Activated naive CD4-positive, alpha-beta T cell treated with anti-CD3 and anti-CD28 coated beads, Interleukin-2, amount 10 ng/mL, durations not matched to agents 7 days and 5 days (primary cell): ENCODE measurements at regions not wholly inside any gene's neighbourhood (a gene's known extent, or its start where the extent isn't known, plus 50 kb on each side); places are given as distances from the start of the nearest gene placed in this dataset.

Experiments used
- CTCF ChIA-PET: fragments of 350-600 bp; sonication (Branson Sonifier 250); formaldehyde crosslinking; loops from one replicate; lab custom pipeline; 2021; ENCODE audit warnings: antibody characterized with exemption; lab: Charles Lee
- DNase-seq: peaks from one replicate; pipeline ENCODE4 v3.0.0-alpha.2; 2020
- H3K27ac Mint-ChIP-seq: one replicate; pipeline ENCODE4 v1.8.0; 2021; ENCODE audit warnings: mild to moderate bottlenecking, moderate library complexity, mixed read lengths
- H3K27me3 Mint-ChIP-seq: one replicate; pipeline ENCODE4 v1.8.0; 2021; ENCODE audit warnings: mild to moderate bottlenecking, mixed read lengths
- H3K36me3 Mint-ChIP-seq: one replicate; pipeline ENCODE4 v1.8.0; 2021; ENCODE audit warnings: mixed read lengths
- H3K4me1 Mint-ChIP-seq: one replicate; pipeline ENCODE4 v1.8.0; 2021; ENCODE audit warnings: mixed read lengths
- H3K4me3 Mint-ChIP-seq: one replicate; pipeline ENCODE4 v1.8.0; 2021; ENCODE audit warnings: mild to moderate bottlenecking, moderate library complexity, mixed read lengths
- H3K9me3 Mint-ChIP-seq: one replicate; pipeline ENCODE4 v1.8.0; 2021; ENCODE audit warnings: mixed read lengths

DNA sequence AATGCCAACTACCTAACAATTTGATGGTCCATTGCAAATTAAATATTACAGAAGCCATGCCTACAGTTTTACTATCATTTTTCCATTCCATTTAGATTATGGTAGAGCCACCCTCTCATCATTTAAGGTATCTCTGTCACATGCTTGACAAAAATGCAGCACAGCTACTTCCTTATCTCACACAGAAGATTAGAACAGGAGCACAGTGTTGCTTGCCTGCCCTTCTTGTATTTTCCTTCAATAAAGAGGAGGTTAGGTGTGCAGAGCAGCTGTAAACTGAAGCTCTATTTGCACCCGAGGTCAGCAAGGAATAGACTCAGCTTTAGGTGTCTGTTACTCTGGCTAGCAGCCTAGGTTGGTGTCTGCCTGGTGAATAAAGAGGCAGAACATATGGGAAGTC is 51.5 kb upstream of the ATP10B start:
- H3K27ac Mint-ChIP-seq: no peak overlapping the region
- H3K36me3 Mint-ChIP-seq: no peaks in the 10 kb centered on the region
- no peak for DNase-seq
- no peaks in the 10 kb centered on the region for H3K9me3 Mint-ChIP-seq
- H3K4me3 Mint-ChIP-seq: no peak overlapping the region
- CTCF ChIA-PET: no interaction called here
- no peaks in the 10 kb centered on the region for H3K4me1 Mint-ChIP-seq
- H3K27me3 Mint-ChIP-seq: no peaks in the 10 kb centered on the region

GRCh38 chr5:160903076-160903475 is 51.1 kb upstream of the ATP10B start:
- Mint-ChIP-seq H3K27me3 (no peaks in the 10 kb centered on the region), H3K4me1 (no peaks in the 10 kb centered on the region), H3K9me3 (no peaks in the 10 kb centered on the region), H3K36me3 (no peaks in the 10 kb centered on the region), H3K27ac (no peak overlapping the region), H3K4me3 (no peak overlapping the region)
- CTCF ChIA-PET: no interaction called here
- DNase-seq: no peak
